Type B pancreatic cell (in vitro differentiated cells): ENCODE measurements at regions not wholly inside any gene's neighbourhood (a gene's known extent, or its start where the extent isn't known, plus 50 kb on each side); places are given as distances from the start of the nearest gene placed in this dataset.

ENCODE experiments used
- DNase-seq: peaks from one replicate; pipeline ENCODE4 v3.0.0; 2021; ENCODE audit warnings: mixed read lengths; ENCODE audit not compliant: unreplicated experiment; ENCODE audit errors: extremely low spot score
- H3K27ac Mint-ChIP-seq: 2 replicates; pipeline ENCODE4 v1.8.0; 2021; ENCODE audit warnings: mild to moderate bottlenecking, mixed read lengths
- H3K27me3 Mint-ChIP-seq: 2 replicates; pipeline ENCODE4 v1.8.0; 2021; ENCODE audit warnings: mixed read lengths
- H3K36me3 Mint-ChIP-seq: 2 replicates; pipeline ENCODE4 v1.8.0; 2021; ENCODE audit warnings: mixed read lengths
- H3K4me1 Mint-ChIP-seq: one replicate; pipeline ENCODE4 v1.8.0; 2021; ENCODE audit warnings: mixed read lengths; ENCODE audit not compliant: unreplicated experiment
- H3K4me3 Mint-ChIP-seq: 2 replicates; pipeline ENCODE4 v1.8.0; 2021; ENCODE audit warnings: mild to moderate bottlenecking, mixed read lengths
- H3K9me3 Mint-ChIP-seq: 2 replicates; pipeline ENCODE4 v1.8.0; 2021; ENCODE audit warnings: mixed read lengths
- TF ChIP-seq, protein P1 (sequence below): fragments of 200-600 bp; sonication (generic); conservative IDR thresholded peaks from 2 replicates; pipeline ENCODE4 v1.5.0; 2021; ENCODE audit warnings: antibody characterized with exemption, mild to moderate bottlenecking

GRCh38 chr7:145539910-145540309 is 576.7 kb upstream of the CNTNAP2 start:
- H3K27me3 Mint-ChIP-seq: no peaks in the 10 kb centered on the region
- no peaks in the 10 kb centered on the region for H3K36me3 Mint-ChIP-seq
- H3K4me3 Mint-ChIP-seq: no peak overlapping the region
- no peak overlapping the region for H3K27ac Mint-ChIP-seq
- DNase-seq: no peak
- no peaks in the 10 kb centered on the region for H3K4me1 Mint-ChIP-seq
- TF ChIP-seq, protein P1, sequence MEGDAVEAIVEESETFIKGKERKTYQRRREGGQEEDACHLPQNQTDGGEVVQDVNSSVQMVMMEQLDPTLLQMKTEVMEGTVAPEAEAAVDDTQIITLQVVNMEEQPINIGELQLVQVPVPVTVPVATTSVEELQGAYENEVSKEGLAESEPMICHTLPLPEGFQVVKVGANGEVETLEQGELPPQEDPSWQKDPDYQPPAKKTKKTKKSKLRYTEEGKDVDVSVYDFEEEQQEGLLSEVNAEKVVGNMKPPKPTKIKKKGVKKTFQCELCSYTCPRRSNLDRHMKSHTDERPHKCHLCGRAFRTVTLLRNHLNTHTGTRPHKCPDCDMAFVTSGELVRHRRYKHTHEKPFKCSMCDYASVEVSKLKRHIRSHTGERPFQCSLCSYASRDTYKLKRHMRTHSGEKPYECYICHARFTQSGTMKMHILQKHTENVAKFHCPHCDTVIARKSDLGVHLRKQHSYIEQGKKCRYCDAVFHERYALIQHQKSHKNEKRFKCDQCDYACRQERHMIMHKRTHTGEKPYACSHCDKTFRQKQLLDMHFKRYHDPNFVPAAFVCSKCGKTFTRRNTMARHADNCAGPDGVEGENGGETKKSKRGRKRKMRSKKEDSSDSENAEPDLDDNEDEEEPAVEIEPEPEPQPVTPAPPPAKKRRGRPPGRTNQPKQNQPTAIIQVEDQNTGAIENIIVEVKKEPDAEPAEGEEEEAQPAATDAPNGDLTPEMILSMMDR: no peak
- H3K9me3 Mint-ChIP-seq: no peaks in the 10 kb centered on the region

DNA sequence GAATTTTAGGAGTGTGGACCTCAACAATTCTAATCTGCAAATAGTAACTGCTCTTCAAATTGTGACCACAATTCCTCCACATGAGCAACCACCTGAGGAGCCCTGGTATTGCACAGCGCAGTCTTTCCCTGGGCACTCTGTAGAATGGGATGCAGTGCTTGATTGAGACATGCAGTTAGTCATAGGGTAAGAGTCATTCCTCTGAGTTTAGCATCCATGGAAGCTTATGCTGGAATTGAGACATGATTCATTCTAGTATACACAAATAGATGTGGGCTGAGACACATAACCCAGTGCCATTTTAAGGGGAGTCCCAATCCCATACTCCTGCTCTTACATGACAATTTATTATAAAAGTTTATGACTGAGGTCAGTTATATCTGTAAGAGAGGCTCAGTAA is 582.3 kb upstream of the CNTNAP2 start:
- TF ChIP-seq, protein P1: no peak
- no peaks in the 10 kb centered on the region for H3K4me1 Mint-ChIP-seq
- no peaks in the 10 kb centered on the region for H3K27me3 Mint-ChIP-seq
- no peaks in the 10 kb centered on the region for H3K36me3 Mint-ChIP-seq
- DNase-seq: no peak
- H3K9me3 Mint-ChIP-seq: no peaks in the 10 kb centered on the region
- H3K27ac Mint-ChIP-seq: no peak overlapping the region
- no peak overlapping the region for H3K4me3 Mint-ChIP-seq

GRCh38 chr7:145520284-145520683 is 596.3 kb upstream of the CNTNAP2 start:
- Mint-ChIP-seq H3K27ac (no peak overlapping the region), H3K9me3 (no peaks in the 10 kb centered on the region), H3K4me3 (no peak overlapping the region), H3K27me3 (no peaks in the 10 kb centered on the region), H3K36me3 (no peaks in the 10 kb centered on the region), H3K4me1 (no peaks in the 10 kb centered on the region)
- DNase-seq: no peak
- TF ChIP-seq, protein P1: no peak

GRCh38 chr7:145511004-145511403 is 605.6 kb upstream of the CNTNAP2 start:
- no peak for DNase-seq
- H3K36me3 Mint-ChIP-seq: no peaks in the 10 kb centered on the region
- TF ChIP-seq, protein P1: no peak
- no peaks in the 10 kb centered on the region for H3K9me3 Mint-ChIP-seq
- H3K27ac Mint-ChIP-seq: no peak overlapping the region
- H3K4me1 Mint-ChIP-seq: no peaks in the 10 kb centered on the region
- H3K4me3 Mint-ChIP-seq: no peak overlapping the region
- no peaks in the 10 kb centered on the region for H3K27me3 Mint-ChIP-seq

GRCh38 chr7:145497911-145498525 is 618.6 kb upstream of the CNTNAP2 start:
- TF ChIP-seq, protein P1: no peak
- H3K27ac Mint-ChIP-seq: no peak overlapping the region
- H3K4me1 Mint-ChIP-seq: no peaks in the 10 kb centered on the region
- H3K27me3 Mint-ChIP-seq: no peaks in the 10 kb centered on the region
- H3K9me3 Mint-ChIP-seq: no peaks in the 10 kb centered on the region
- no peak for DNase-seq
- H3K36me3 Mint-ChIP-seq: no peaks in the 10 kb centered on the region
- H3K4me3 Mint-ChIP-seq: no peak overlapping the region

- TF ChIP-seq, protein P1: no peak
- no peaks in the 10 kb centered on the region for H3K27me3 Mint-ChIP-seq
- no peaks in the 10 kb centered on the region for H3K4me1 Mint-ChIP-seq
- no peaks in the 10 kb centered on the region for H3K9me3 Mint-ChIP-seq
- DNase-seq: no peak
- no peaks in the 10 kb centered on the region for H3K36me3 Mint-ChIP-seq
- no peak overlapping the region for H3K27ac Mint-ChIP-seq
- no peak overlapping the region for H3K4me3 Mint-ChIP-seq
These were observed 626.2 kb upstream of the CNTNAP2 start for GRCh38 chr7:145490356-145490755.
